ENCODE measurements at regions not wholly inside any gene's neighbourhood (a gene's known extent, or its start where the extent isn't known, plus 50 kb on each side); places are given as distances from the start of the nearest gene placed in this dataset.

DNA sequence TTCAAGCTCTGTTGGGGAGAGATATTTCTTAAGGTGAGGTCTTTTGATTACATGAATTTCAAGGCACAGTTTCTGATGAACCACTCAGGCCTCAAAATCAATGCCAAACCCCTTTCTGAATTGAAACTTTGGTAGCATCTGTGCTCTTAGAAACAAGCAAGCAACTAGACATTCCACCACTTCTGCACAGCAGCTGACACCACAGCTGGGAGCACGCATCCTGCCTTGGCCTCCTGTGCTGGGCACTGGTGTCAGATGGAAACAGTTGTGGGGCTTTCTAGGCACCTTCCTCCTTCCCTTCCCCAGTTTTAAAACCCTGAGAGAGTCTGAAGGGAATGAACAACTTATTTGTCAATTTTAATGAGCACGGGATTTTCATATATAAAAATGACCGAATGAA is 360.2 kb downstream of the ADGRL2 start:
- intact Hi-C loops (cut with DNase I), result no loop called here
- Histone ChIP-seq H3K36me3 (no peaks in the 10 kb centered on the region), H3K9me3 (no peaks in the 10 kb centered on the region), H3K4me3 (no peak overlapping the region), H3K27me3 (no peaks in the 10 kb centered on the region), H3K27ac (no peak overlapping the region), H3K4me1 (no peaks in the 10 kb centered on the region)
- DNase-seq (no peak), ATAC-seq (no peak)
- 68% methylated on average over 3 of the region's 3 CpGs for WGBS (ENCODE audit: insufficient coverage, low coverage, low lambda C conversion rate, missing lambda C conversion rate)
- TF ChIP-seq CTCF (IDR thresholded peaks at IDR 0.05) (no peak), POLR2A (IDR thresholded peaks at IDR 0.05) (no peak)

DNA sequence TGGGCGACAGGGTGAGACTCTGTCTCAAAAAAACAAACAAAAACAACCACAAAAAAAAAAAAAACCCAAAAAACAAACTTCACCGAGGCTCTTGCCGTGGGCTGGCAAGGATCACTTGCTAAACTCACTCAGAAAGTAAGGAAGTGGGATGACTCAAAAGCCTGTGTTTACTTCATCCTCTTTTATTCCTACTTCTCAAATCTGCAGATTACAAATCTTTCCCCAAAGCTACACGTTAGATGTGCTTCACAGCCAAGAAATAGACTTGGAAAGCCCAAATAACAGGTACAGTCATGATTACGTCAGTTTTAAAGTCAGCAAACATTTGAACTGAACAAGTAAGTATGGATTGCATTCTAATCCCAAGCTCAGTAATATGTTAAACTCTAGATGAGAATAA is 359.3 kb downstream of the ADGRL2 start:
- no peaks in the 10 kb centered on the region for H3K4me1 ChIP-seq
- no peak overlapping the region for H3K4me3 ChIP-seq
- TF ChIP-seq POLR2A (IDR thresholded peaks at IDR 0.05) (no peak), CTCF (IDR thresholded peaks at IDR 0.05) (no peak)
- peak in 1 of 4 donors; percentile 56 for ATAC-seq
- no peak overlapping the region for H3K27ac ChIP-seq
- no peaks in the 10 kb centered on the region for H3K36me3 ChIP-seq
- no peaks in the 10 kb centered on the region for H3K9me3 ChIP-seq
- H3K27me3 ChIP-seq, result no peaks in the 10 kb centered on the region
- WGBS (ENCODE audit: insufficient coverage, low coverage, low lambda C conversion rate, missing lambda C conversion rate), result 52% methylated on average over 5 of the region's 5 CpGs
- intact Hi-C loops (cut with DNase I), result no loop called here
- DNase-seq, result no peak

- DNase-seq (no peak), ATAC-seq (no peak)
- Histone ChIP-seq H3K4me1 (no peaks in the 10 kb centered on the region), H3K9me3 (no peaks in the 10 kb centered on the region), H3K36me3 (no peaks in the 10 kb centered on the region), H3K4me3 (no peak overlapping the region), H3K27ac (no peak overlapping the region), H3K27me3 (no peaks in the 10 kb centered on the region)
- TF ChIP-seq CTCF (IDR thresholded peaks at IDR 0.05) (no peak), POLR2A (IDR thresholded peaks at IDR 0.05) (no peak)
- intact Hi-C loops (cut with DNase I), result no loop called here
- 93% methylated on average over 4 of the region's 4 CpGs for WGBS (ENCODE audit: insufficient coverage, low coverage, low lambda C conversion rate, missing lambda C conversion rate)
Observed at GRCh38 chr1:82158981-82159380, 358.2 kb downstream of the ADGRL2 start.

- TF ChIP-seq CTCF (IDR thresholded peaks at IDR 0.05), result no peak
- TF ChIP-seq POLR2A (IDR thresholded peaks at IDR 0.05), result no peak
- no peak for DNase-seq
- no peak overlapping the region for H3K4me3 ChIP-seq
- H3K27me3 ChIP-seq, result no peaks in the 10 kb centered on the region
- H3K4me1 ChIP-seq, result peaks cover 0 to 6% (median 0%) of the 10 kb centered on the region in 4 donors
- intact Hi-C loops (cut with DNase I), result no loop called here
- H3K36me3 ChIP-seq, result no peaks in the 10 kb centered on the region
- 58% methylated on average over 3 of the region's 4 CpGs for WGBS (ENCODE audit: insufficient coverage, low coverage, low lambda C conversion rate, missing lambda C conversion rate)
- no peak for ATAC-seq
- no peaks in the 10 kb centered on the region for H3K9me3 ChIP-seq
- H3K27ac ChIP-seq, result no peak overlapping the region
Observed at GRCh38 chr1:82154219-82154970, 353.7 kb downstream of the ADGRL2 start.

GRCh38 chr1:82153752-82154151 is 353.0 kb downstream of the ADGRL2 start:
- no peak overlapping the region for H3K27ac ChIP-seq
- peaks cover 0 to 6% (median 0%) of the 10 kb centered on the region in 4 donors for H3K4me1 ChIP-seq
- ATAC-seq, result no peak
- no peaks in the 10 kb centered on the region for H3K36me3 ChIP-seq
- TF ChIP-seq CTCF (IDR thresholded peaks at IDR 0.05), result no peak
- no peak for TF ChIP-seq POLR2A (IDR thresholded peaks at IDR 0.05)
- no peaks in the 10 kb centered on the region for H3K9me3 ChIP-seq
- intact Hi-C loops (cut with DNase I), result no loop called here
- DNase-seq, result no peak
- H3K27me3 ChIP-seq, result no peaks in the 10 kb centered on the region
- no peak overlapping the region for H3K4me3 ChIP-seq

All from right lobe of liver (tissue), 6 donors.